ENCODE measurements at regions not wholly inside any gene's neighbourhood (a gene's known extent, or its start where the extent isn't known, plus 50 kb on each side); places are given as distances from the start of the nearest gene placed in this dataset.

GRCh38 chr13:86737334-86737932 is 933.7 kb upstream of the SLITRK5 start:
- TF ChIP-seq ARID3A (IDR thresholded peaks at IDR 0.05; ENCODE audit: low read depth, low read length) (no peak), ZNF232 (CRISPR knock-in tag; IDR thresholded peaks at IDR 0.05; ENCODE audit: borderline replicate concordance) (no peak), EZH2 (conservative IDR thresholded peaks at IDR 0.05; ENCODE audit: low read depth, low read length) (no peak), CBX2 (IDR thresholded peaks at IDR 0.05; ENCODE audit: low read depth, low read length) (no peak), CBX2 (CRISPR knock-in tag; IDR thresholded peaks at IDR 0.05; ENCODE audit: low read depth) (no peak), MYC (CRISPR knock-in tag; IDR thresholded peaks at IDR 0.05; ENCODE audit: borderline replicate concordance) (no peak), ZNF563 (CRISPR knock-in tag; IDR thresholded peaks at IDR 0.05) (no peak)
- TF ChIP-seq, protein P1, sequence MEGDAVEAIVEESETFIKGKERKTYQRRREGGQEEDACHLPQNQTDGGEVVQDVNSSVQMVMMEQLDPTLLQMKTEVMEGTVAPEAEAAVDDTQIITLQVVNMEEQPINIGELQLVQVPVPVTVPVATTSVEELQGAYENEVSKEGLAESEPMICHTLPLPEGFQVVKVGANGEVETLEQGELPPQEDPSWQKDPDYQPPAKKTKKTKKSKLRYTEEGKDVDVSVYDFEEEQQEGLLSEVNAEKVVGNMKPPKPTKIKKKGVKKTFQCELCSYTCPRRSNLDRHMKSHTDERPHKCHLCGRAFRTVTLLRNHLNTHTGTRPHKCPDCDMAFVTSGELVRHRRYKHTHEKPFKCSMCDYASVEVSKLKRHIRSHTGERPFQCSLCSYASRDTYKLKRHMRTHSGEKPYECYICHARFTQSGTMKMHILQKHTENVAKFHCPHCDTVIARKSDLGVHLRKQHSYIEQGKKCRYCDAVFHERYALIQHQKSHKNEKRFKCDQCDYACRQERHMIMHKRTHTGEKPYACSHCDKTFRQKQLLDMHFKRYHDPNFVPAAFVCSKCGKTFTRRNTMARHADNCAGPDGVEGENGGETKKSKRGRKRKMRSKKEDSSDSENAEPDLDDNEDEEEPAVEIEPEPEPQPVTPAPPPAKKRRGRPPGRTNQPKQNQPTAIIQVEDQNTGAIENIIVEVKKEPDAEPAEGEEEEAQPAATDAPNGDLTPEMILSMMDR (CRISPR knock-in tag; IDR thresholded peaks at IDR 0.05) = no peak

Measured in HepG2 (cell line).